CD4-positive, alpha-beta T cell (primary cell): ENCODE measurements at regions not wholly inside any gene's neighbourhood (a gene's known extent, or its start where the extent isn't known, plus 50 kb on each side); places are given as distances from the start of the nearest gene placed in this dataset.

Experiments used
- ATAC-seq: fragments of 200-7000 bp; cut with Tn5 transposase; one replicate; pipeline ENCODE4 v1.10.0; 2022; ENCODE audit warnings: mild to moderate bottlenecking; ENCODE audit not compliant: poor library complexity
- CTCF ChIA-PET: fragments of 350-600 bp; sonication (Branson Sonifier 250); formaldehyde crosslinking; loops from one replicate; lab custom pipeline; 2021; ENCODE audit warnings: antibody characterized with exemption, inconsistent platforms; lab: Charles Lee
- POLR2A ChIA-PET: fragments of 350-600 bp; sonication (Branson Sonifier 250); formaldehyde crosslinking; loops from one replicate; lab custom pipeline; 2021; ENCODE audit warnings: antibody characterized with exemption, inconsistent platforms; lab: Charles Lee
- DNase-seq, 14 experiments: peaks; one replicate each; pipeline ENCODE4 v3.0.0-alpha.2; 2013 to 2020; ENCODE audit warnings: mixed read lengths in 2 of 14
- H3K27ac ChIP-seq, 2 donors: one replicate each; pipeline versions ENCODE4 v1.5.1 to v1.7.0; 2013; ENCODE audit warnings: low read length in 2 of 2, low read depth in 1 of 2, mild to moderate bottlenecking in 1 of 2
- H3K27me3 ChIP-seq, 2 experiments: 1 replicate in 1 of 2; 2 replicates in 1 of 2; pipeline versions ENCODE4 v1.6.1 to v1.7.0; 2013; ENCODE audit warnings: low read length in 2 of 2, control low read depth in 1 of 2, mild to moderate bottlenecking in 1 of 2, moderate library complexity in 1 of 2; ENCODE audit not compliant: insufficient read depth in 2 of 2, control insufficient read depth in 1 of 2
- H3K36me3 ChIP-seq: one replicate; pipeline ENCODE4 v1.6.1; 2013; ENCODE audit warnings: low read length, control low read depth; ENCODE audit not compliant: insufficient read depth
- H3K4me1 ChIP-seq: one replicate; pipeline ENCODE4 v1.6.1; 2013; ENCODE audit warnings: low read length, control low read depth; ENCODE audit not compliant: insufficient read depth
- H3K4me3 ChIP-seq: one replicate; pipeline ENCODE4 v1.5.1; 2013; ENCODE audit warnings: mild to moderate bottlenecking, low read length, moderate library complexity
- H3K9me3 ChIP-seq, 2 experiments: 1 replicate in 1 of 2; 2 replicates in 1 of 2; pipeline versions ENCODE4 v1.6.1 to v1.7.0; 2013; ENCODE audit warnings: low read length in 2 of 2, mild to moderate bottlenecking in 2 of 2, control low read depth in 1 of 2, moderate library complexity in 1 of 2; ENCODE audit not compliant: control insufficient read depth in 1 of 2, insufficient read depth in 1 of 2
- H3K27ac Mint-ChIP-seq: one replicate; pipeline ENCODE4 v1.8.0; 2020; ENCODE audit warnings: mixed read lengths
- H3K27me3 Mint-ChIP-seq: one replicate; pipeline ENCODE4 v1.8.0; 2021; ENCODE audit warnings: mixed read lengths
- H3K36me3 Mint-ChIP-seq: one replicate; pipeline ENCODE4 v1.8.0; 2021; ENCODE audit warnings: low read depth, mixed read lengths
- H3K4me1 Mint-ChIP-seq: one replicate; pipeline ENCODE4 v1.8.0; 2021; ENCODE audit warnings: low read depth, mixed read lengths
- H3K4me3 Mint-ChIP-seq: one replicate; pipeline ENCODE4 v1.8.0; 2020; ENCODE audit warnings: mild to moderate bottlenecking, mixed read lengths
- H3K9me3 Mint-ChIP-seq: one replicate; pipeline ENCODE4 v1.8.0; 2020; ENCODE audit warnings: mixed read lengths
- CTCF ChIP-seq: fragments of 200-600 bp; IDR thresholded peaks from one replicate; pipeline ENCODE4 v1.8.0; 2022; ENCODE audit warnings: antibody characterized with exemption, mild to moderate bottlenecking
- intact Hi-C, 2 experiments: fragments of 100-400 bp; cut with DNase I in 1 of 2; cut with micrococcal nuclease in 1 of 2; formaldehyde crosslinking; loops; one replicate each; pipeline versions ENCODE4 v1.15.1 to v1.9.0; 2023 to 2025; cut with DNase I, micrococcal nuclease

- Mint-ChIP-seq H3K27ac (no peak overlapping the region), H3K27me3 (peaks cover 7% of the 10 kb centered on the region), H3K4me1 (no peaks in the 10 kb centered on the region), H3K4me3 (no peak overlapping the region), H3K36me3 (no peaks in the 10 kb centered on the region), H3K9me3 (no peaks in the 10 kb centered on the region)
- H3K4me3 ChIP-seq = no peak overlapping the region
- no peak for DNase-seq
- no peak overlapping the region for H3K27ac ChIP-seq
- no peaks in the 10 kb centered on the region for H3K9me3 ChIP-seq
- CTCF ChIA-PET = no interaction called here
- no peaks in the 10 kb centered on the region for H3K4me1 ChIP-seq
- H3K36me3 ChIP-seq = no peaks in the 10 kb centered on the region
- POLR2A ChIA-PET = no interaction called here
- ATAC-seq = no peak
- intact Hi-C loops = no loop called here
- no peak for TF ChIP-seq CTCF
- H3K27me3 ChIP-seq = no peaks in the 10 kb centered on the region
Observed at GRCh38 chr1:201675143-201675542, 136.2 kb downstream of the NAV1 start.

- H3K4me1 Mint-ChIP-seq = no peaks in the 10 kb centered on the region
- Histone ChIP-seq H3K4me3 (no peak overlapping the region), H3K9me3 (no peaks in the 10 kb centered on the region), H3K27ac (no peak overlapping the region), H3K36me3 (no peaks in the 10 kb centered on the region), H3K4me1 (no peaks in the 10 kb centered on the region), H3K27me3 (no peaks in the 10 kb centered on the region)
- no peak for TF ChIP-seq CTCF
- POLR2A ChIA-PET = no interaction called here
- intact Hi-C loops = no loop called here
- CTCF ChIA-PET = no interaction called here
- H3K27me3 Mint-ChIP-seq = peaks cover 12% of the 10 kb centered on the region
- DNase-seq (no peak), ATAC-seq (no peak)
- H3K36me3 Mint-ChIP-seq = no peaks in the 10 kb centered on the region
- H3K4me3 Mint-ChIP-seq = no peak overlapping the region
- no peaks in the 10 kb centered on the region for H3K9me3 Mint-ChIP-seq
- H3K27ac Mint-ChIP-seq = no peak overlapping the region
Observed at GRCh38 chr1:201676197-201676596, 137.3 kb downstream of the NAV1 start.

GRCh38 chr1:201676641-201677040 is 137.7 kb downstream of the NAV1 start:
- Histone ChIP-seq H3K27me3 (no peaks in the 10 kb centered on the region), H3K4me1 (no peaks in the 10 kb centered on the region), H3K9me3 (no peaks in the 10 kb centered on the region), H3K36me3 (no peaks in the 10 kb centered on the region), H3K4me3 (no peak overlapping the region), H3K27ac (no peak overlapping the region)
- ATAC-seq = no peak
- ChIA-PET CTCF (interaction anchor here (0.7 kb wide), 1 partner anchor 98 kb away, joined by 3 read pairs; no protein-coding TSS in a partner anchor), POLR2A (no interaction called here)
- H3K4me1 Mint-ChIP-seq = no peaks in the 10 kb centered on the region
- H3K27ac Mint-ChIP-seq = no peak overlapping the region
- no peak overlapping the region for H3K4me3 Mint-ChIP-seq
- no peaks in the 10 kb centered on the region for H3K9me3 Mint-ChIP-seq
- intact Hi-C loops = no loop called here
- peaks cover 12% of the 10 kb centered on the region for H3K27me3 Mint-ChIP-seq
- no peak for TF ChIP-seq CTCF
- DNase-seq = no peak
- H3K36me3 Mint-ChIP-seq = no peaks in the 10 kb centered on the region
